ENCODE measurements at regions not wholly inside any gene's neighbourhood (a gene's known extent, or its start where the extent isn't known, plus 50 kb on each side); places are given as distances from the start of the nearest gene placed in this dataset.

- H3K27me3 ChIP-seq: no peaks in the 10 kb centered on the region
- TF ChIP-seq CTCF (IDR thresholded peaks at IDR 0.05): no peak
- DNase-seq (ENCODE audit: low spot score in 2 of 2): no peak
- no peak overlapping the region for H3K4me3 ChIP-seq
- intact Hi-C loops (cut with DNase I): no loop called here
- H3K36me3 ChIP-seq: no peaks in the 10 kb centered on the region
- no peak overlapping the region for H3K27ac ChIP-seq
- no peaks in the 10 kb centered on the region for H3K4me1 ChIP-seq
- H3K9me3 ChIP-seq: no peaks in the 10 kb centered on the region
Measured at GRCh38 chr5:63055421-63055820, 476.8 kb downstream of the LRRC70 start.

- H3K4me1 ChIP-seq: no peaks in the 10 kb centered on the region
- no peak overlapping the region for H3K27ac ChIP-seq
- no peak for TF ChIP-seq CTCF (IDR thresholded peaks at IDR 0.05)
- H3K36me3 ChIP-seq: no peaks in the 10 kb centered on the region
- intact Hi-C loops (cut with DNase I): no loop called here
- H3K27me3 ChIP-seq: no peaks in the 10 kb centered on the region
- no peak overlapping the region for H3K4me3 ChIP-seq
- no peaks in the 10 kb centered on the region for H3K9me3 ChIP-seq
- DNase-seq (ENCODE audit: low spot score in 2 of 2): no peak
Measured at GRCh38 chr5:63053019-63053638, 474.5 kb downstream of the LRRC70 start.

GRCh38 chr5:63050916-63051315, 472.3 kb downstream of the LRRC70 start:
- no peaks in the 10 kb centered on the region for H3K27me3 ChIP-seq
- H3K4me1 ChIP-seq: no peaks in the 10 kb centered on the region
- intact Hi-C loops (cut with DNase I): no loop called here
- no peak overlapping the region for H3K4me3 ChIP-seq
- no peak for TF ChIP-seq CTCF (IDR thresholded peaks at IDR 0.05)
- no peaks in the 10 kb centered on the region for H3K36me3 ChIP-seq
- no peaks in the 10 kb centered on the region for H3K9me3 ChIP-seq
- no peak for DNase-seq (ENCODE audit: low spot score in 2 of 2)
- no peak overlapping the region for H3K27ac ChIP-seq

DNA sequence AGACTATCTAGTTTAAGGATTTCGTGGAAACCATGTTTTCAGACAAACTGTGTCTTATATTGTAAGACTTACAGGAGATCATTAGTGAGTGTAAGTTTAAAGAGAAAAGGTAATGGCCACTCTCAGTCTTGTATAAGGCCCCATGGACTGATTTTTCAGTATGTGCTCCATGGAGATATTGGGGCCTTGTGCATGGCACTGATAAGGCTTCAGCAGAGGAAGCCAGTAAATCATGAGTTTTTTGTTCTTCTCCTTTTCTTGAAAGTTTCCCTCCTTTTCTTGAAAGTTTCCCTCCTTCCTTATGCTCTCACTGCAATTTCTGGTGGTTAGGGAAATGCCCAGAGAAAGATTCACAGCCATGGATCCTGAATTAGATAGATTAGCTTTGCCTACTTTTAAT, 471.3 kb downstream of the LRRC70 start:
- H3K27me3 ChIP-seq: no peaks in the 10 kb centered on the region
- no peaks in the 10 kb centered on the region for H3K36me3 ChIP-seq
- intact Hi-C loops (cut with DNase I): no loop called here
- no peak for TF ChIP-seq CTCF (IDR thresholded peaks at IDR 0.05)
- no peak overlapping the region for H3K27ac ChIP-seq
- no peaks in the 10 kb centered on the region for H3K9me3 ChIP-seq
- no peak overlapping the region for H3K4me3 ChIP-seq
- DNase-seq (ENCODE audit: low spot score in 2 of 2): no peak
- H3K4me1 ChIP-seq: no peaks in the 10 kb centered on the region

DNA sequence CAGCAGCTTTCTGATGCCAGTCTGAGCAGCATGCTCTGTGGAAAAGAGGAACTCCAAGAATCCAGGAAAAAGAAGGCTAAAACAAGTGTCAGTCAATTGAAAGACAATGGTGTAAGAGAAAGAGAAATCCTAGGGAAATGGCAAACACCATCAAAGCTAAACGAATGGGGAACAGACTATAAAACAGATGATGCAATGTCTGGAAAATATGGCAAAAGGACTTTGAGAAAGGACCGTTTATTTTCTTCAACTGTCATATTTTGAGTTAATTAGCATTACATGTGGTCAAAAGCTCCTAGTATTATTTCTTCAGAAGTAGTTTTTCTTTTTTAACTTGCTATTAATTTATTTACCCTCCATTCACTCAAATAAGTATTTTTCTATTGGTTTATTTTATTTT, 465.2 kb downstream of the LRRC70 start:
- H3K9me3 ChIP-seq: no peaks in the 10 kb centered on the region
- no peak for DNase-seq (ENCODE audit: low spot score in 2 of 2)
- no peaks in the 10 kb centered on the region for H3K27me3 ChIP-seq
- TF ChIP-seq CTCF (IDR thresholded peaks at IDR 0.05): no peak
- H3K36me3 ChIP-seq: no peaks in the 10 kb centered on the region
- no peak overlapping the region for H3K27ac ChIP-seq
- no peak overlapping the region for H3K4me3 ChIP-seq
- intact Hi-C loops (cut with DNase I): no loop called here
- H3K4me1 ChIP-seq: no peaks in the 10 kb centered on the region

DNA sequence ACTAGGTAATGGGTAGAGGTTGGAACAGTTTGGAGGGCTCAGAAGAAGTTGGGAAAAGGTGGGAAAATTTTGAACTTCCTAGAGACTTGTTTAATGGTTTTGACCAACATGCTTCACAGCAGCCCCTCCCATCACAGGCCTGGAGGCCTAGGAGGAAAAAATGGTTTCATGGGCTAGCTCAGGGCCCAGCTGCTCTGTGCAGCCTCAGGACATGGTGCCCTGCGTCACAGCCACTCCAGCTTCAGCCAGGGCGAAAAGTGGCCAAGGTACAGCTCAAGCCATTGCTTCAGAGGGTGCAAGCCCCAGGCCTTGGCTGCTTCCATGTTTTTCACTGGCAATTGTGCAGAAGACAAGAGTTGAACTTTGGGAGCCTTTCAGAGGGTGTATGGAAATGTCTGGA, 453.7 kb downstream of the LRRC70 start:
- H3K9me3 ChIP-seq: peaks cover 0 to 5% of the 10 kb centered on the region in 2 donors
- H3K4me1 ChIP-seq: no peaks in the 10 kb centered on the region
- H3K27ac ChIP-seq: no peak overlapping the region
- no peak for DNase-seq (ENCODE audit: low spot score in 2 of 2)
- H3K36me3 ChIP-seq: no peaks in the 10 kb centered on the region
- H3K27me3 ChIP-seq: no peaks in the 10 kb centered on the region
- intact Hi-C loops (cut with DNase I): no loop called here
- H3K4me3 ChIP-seq: no peak overlapping the region
- TF ChIP-seq CTCF (IDR thresholded peaks at IDR 0.05): no peak

All from ascending aorta (tissue), 2 donors.